AG04449 (cell line): ENCODE measurements at regions not wholly inside any gene's neighbourhood (a gene's known extent, or its start where the extent isn't known, plus 50 kb on each side); places are given as distances from the start of the nearest gene placed in this dataset.

Experiments used
- CTCF ChIA-PET: fragments of 350-600 bp; formaldehyde crosslinking; extraction: SDS; loops from one replicate; lab custom pipeline; 2021; ENCODE audit warnings: antibody characterized with exemption; lab: Yijun Ruan, JAX
- POLR2A ChIA-PET: fragments of 400-600, 350-600 bp; formaldehyde crosslinking; extraction: SDS; loops from one replicate; lab custom pipeline; 2020; ENCODE audit warnings: antibody characterized with exemption, inconsistent platforms; lab: Yijun Ruan, JAX
- DNase-seq: peaks from one replicate; pipeline ENCODE4 v3.0.0-alpha.2; 2010; ENCODE audit warnings: low read depth, low spot score
- H3K4me3 ChIP-seq: 2 replicates; pipeline ENCODE4 v1.5.1; 2011; ENCODE audit warnings: low read depth, mild to moderate bottlenecking, control low read depth, low read length
- CTCF ChIP-seq: IDR thresholded peaks from one replicate; pipeline ENCODE4 v1.5.1; 2011; ENCODE audit warnings: mild to moderate bottlenecking, moderate library complexity, low read length, control low read depth, inconsistent platforms; ENCODE audit not compliant: insufficient read depth; ENCODE audit errors: missing control alignments

GRCh38 chr3:16053794-16054193, 120.7 kb upstream of the GALNT15 start:
- CTCF ChIA-PET: interaction anchor here (1.2 to 9.6 kb wide), 3 partner anchors 125 to 207 kb away, joined by 3 to 144 read pairs (median 6); partner anchors contain the start of gene GALNT15
- no peak overlapping the region for H3K4me3 ChIP-seq
- no peak for DNase-seq
- POLR2A ChIA-PET: no interaction called here
- no peak for TF ChIP-seq CTCF

- CTCF ChIA-PET: interaction anchor here (0.6 to 9.6 kb wide), 5 partner anchors 8 to 426 kb away, joined by 3 to 144 read pairs (median 7); partner anchors contain the start of gene GALNT15
- no peak overlapping the region for H3K4me3 ChIP-seq
- POLR2A ChIA-PET: no interaction called here
- DNase-seq: no peak
- TF ChIP-seq CTCF: no peak
Observed at GRCh38 chr3:16055606-16056211, 118.8 kb upstream of the GALNT15 start.

- CTCF ChIA-PET: interaction anchor here (0.6 to 9.6 kb wide), 5 partner anchors 9 to 240 kb away, joined by 3 to 144 read pairs (median 7); partner anchors contain the start of gene GALNT15
- no peak for TF ChIP-seq CTCF
- no peak for DNase-seq
- POLR2A ChIA-PET: no interaction called here
- H3K4me3 ChIP-seq: no peak overlapping the region
Observed at GRCh38 chr3:16056217-16056616, 118.3 kb upstream of the GALNT15 start.

- ChIA-PET CTCF (interaction anchor here (0.9 to 9.6 kb wide), 7 partner anchors 8 to 424 kb away, joined by 3 to 144 read pairs (median 4); partner anchors contain the start of gene GALNT15), POLR2A (interaction anchor here (1.4 kb wide), 1 partner anchor 115 kb away, joined by 4 read pairs; the partner anchor contains the start of gene GALNT15)
- no peak overlapping the region for H3K4me3 ChIP-seq
- TF ChIP-seq CTCF: no peak
- DNase-seq: no peak
Observed at GRCh38 chr3:16058521-16058920, 116.0 kb upstream of the GALNT15 start.

- no peak for DNase-seq
- TF ChIP-seq CTCF: no peak
- ChIA-PET CTCF (interaction anchor here (1.1 to 9.6 kb wide), 7 partner anchors 11 to 243 kb away, joined by 3 to 144 read pairs (median 6); partner anchors contain the start of gene GALNT15), POLR2A (interaction anchor here (1.4 to 2.8 kb wide), 4 partner anchors 9 to 115 kb away, joined by 4 to 21 read pairs (median 12); partner anchors contain the start of gene GALNT15)
- no peak overlapping the region for H3K4me3 ChIP-seq
Observed at GRCh38 chr3:16059081-16059537, 115.4 kb upstream of the GALNT15 start.
